Femur (tissue), 1 donor: ENCODE measurements at regions not wholly inside any gene's neighbourhood (a gene's known extent, or its start where the extent isn't known, plus 50 kb on each side); places are given as distances from the start of the nearest gene placed in this dataset.
"Not testable (repeated sequence)": the region's sequence is repeated elsewhere in the genome, so short reads cannot be mapped to it uniquely, and the experiment has no call there.

Experiments
- DNase-seq: peaks from one replicate; pipeline ENCODE4 v3.0.0-alpha.2; 2017

DNA sequence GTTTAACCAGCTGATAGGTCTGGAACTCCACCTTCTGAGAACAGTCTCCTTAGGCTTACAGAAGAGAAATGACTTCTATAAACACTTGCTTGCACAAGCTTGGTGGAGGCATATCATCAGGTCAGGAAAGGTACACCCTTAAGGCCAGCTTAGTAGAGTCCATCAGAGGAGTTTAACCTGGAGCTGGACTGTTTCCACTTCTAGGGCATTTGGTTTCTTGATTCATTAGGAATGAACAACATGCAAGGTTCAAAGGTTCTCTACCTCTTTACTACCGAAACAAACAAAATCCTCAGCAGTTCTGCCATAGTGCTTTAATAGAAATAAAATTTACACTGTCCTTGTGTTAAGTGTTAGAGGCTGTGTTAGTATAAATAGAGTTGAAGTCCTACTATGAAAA is 171.4 kb upstream of the NPY2R start:
- no peak for DNase-seq

DNA sequence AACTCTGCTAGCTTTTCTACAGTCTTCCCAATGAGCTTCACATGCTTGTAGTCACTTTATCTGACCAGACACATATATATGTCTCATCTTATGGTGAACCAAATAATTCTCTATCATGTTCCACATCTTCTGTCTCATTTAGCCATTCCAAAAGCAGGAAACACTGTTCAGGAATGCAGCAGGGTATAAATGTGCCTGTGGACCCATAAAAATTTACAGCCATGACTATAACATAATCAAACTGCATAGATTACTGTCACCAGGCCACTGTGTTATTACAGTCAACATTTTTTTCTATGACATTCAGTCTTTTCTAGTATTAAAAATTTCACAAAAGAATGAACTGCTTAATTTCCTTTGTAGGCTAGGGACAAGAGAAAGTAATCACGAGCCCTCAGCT is 170.0 kb upstream of the NPY2R start:
- DNase-seq, result no peak

DNA sequence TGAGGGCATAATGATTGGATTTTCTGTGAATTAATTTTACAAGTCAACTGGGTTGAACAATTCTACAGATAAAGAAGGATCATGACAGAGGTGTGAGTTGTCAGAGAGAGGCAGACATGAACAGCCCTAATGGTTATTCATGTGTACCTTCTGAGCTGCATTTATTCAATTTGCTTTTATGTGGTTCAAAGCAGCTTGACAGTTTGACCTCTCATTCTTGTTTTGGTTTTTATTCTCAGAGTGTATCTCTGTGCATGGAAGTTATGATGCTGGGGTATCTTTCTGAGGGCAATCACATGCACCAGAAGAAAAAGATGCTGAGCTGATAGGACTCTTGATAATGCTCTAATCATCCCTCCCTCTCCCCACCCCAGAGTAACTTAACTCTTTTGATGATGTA is 169.3 kb upstream of the NPY2R start:
- no peak for DNase-seq

DNA sequence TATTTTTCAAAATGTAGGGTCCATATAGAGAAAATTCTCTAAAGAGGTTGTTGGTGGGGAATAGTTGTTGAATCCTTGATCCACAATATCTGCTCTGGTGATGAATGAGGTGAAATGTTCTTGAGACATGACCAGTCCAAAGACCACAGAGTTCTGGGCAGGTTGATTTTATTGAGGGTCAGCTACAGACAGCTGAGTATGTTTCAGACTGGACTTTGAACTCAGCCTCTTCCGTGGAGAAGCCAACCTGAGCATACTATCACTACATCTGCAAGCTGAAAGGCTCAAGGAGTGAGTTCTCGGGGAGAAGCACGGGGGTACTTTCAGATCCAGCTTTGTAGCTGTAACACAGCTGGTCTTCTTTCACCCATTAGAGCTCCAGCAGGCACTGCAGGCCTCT is 168.4 kb upstream of the NPY2R start:
- no peak for DNase-seq

DNA sequence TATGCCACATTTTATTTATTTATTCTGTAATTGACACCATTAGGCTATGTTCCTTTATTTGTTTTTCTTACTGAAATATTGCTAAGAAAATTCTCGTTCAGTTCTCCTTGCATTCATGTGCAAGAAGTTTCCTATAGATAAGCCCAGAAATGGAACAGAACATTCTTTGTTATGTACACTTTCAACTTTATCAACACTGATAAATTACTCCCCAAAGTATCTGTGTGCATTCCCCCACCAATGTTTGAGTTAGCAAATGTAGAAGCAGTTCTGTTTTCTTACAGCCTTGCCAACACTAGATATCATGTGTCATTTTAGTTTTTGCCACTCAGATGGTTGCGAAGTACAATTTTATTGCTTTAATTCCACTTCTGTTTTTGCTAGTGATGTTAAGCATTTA is 166.4 kb upstream of the NPY2R start:
- no peak for DNase-seq

DNA sequence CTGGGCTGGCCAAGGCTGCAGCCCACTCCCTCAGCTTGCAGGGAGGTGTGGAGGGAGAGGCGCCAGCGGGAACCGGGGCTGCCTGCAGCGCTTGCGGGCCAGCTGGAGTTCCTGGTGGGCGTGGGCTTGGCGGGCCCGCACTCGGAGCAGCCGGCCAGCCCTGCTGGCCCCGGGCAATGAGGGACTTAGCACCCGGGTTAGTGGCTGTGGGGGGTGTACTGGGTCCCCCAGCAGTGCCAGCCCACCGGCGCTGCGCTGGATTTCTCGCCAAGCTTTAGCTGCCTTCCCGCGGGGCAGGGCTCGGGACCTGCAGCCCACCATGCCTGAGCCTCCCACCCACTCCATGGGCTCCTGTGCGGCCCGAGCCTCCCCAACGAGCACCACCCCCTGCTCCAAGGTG is 164.2 kb upstream of the NPY2R start:
- not testable (repeated sequence) for DNase-seq

DNA sequence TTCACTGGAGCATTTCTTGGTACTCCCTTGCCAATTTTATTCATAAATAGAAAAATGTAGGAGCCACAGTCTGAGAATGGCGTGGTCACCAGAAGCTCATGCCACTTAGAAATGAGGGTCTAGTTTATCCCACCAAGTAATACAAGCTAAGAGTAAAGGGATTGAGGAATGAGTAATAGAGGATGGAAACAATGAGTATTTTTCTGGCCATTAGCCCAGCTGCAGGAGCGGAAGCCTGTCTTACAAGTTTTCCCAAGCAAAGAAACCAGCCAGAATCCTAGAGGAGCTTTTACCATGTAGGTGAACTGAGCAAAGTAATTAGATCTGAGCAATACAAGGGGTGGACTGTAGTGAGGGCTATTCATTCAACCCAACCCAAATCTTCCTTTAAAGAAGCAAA is 160.7 kb upstream of the NPY2R start:
- DNase-seq, result no peak

DNA sequence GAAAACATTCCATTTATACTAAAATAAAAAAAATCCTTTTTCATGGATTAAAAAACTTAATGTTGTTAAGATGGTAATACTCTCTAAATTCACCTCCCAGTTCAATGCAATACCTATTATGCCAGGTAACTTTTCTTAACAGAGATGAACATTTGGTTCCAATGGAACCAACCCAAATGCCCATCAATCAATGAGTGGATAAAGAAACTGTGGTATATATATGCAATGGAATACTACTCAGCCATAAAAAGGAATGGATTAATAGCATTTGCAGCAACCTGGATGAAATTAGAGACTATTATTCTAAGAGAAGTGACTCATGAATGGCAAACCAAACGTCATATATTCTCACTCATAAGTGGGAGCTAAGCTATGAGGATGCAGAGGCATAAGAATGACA is 154.4 kb upstream of the NPY2R start:
- DNase-seq, result not testable (repeated sequence)

DNA sequence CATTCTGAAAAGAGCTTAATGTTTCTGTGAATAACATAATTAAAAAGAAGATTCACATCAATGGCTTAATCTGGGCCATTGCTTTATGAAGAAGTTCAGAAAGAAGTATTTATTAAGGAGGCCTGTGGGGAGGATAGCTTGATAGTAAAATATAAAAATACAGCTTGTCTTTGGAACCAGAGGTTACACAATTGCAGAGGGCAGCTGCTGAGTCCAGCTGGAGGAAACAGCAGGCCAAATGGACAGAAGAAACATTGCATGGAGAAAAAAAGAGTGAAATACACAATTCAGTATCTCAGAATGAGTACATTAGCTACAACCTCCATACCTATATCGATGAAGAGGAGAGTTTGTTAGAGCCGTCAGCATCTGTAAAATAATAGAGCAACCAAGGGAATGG is 148.0 kb upstream of the NPY2R start:
- DNase-seq, result no peak

DNA sequence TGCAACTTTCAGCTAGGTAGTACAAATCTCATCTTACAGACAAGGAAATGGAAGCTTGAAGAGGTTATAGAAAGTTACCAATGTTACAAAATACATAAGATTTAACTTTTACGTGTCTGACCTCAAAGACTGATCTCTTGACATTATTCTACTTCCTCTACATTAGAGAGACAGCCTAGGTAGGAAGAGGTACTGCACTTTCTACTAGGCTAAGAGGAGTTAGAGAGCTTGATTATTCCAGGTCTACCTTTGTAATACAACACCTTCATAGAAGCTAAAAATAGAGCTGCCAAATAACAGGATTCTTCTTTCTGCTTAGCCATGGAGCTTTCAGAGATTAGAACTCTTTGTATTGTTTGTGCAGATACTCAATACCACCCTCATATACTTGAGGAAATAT is 147.6 kb upstream of the NPY2R start:
- no peak for DNase-seq

DNA sequence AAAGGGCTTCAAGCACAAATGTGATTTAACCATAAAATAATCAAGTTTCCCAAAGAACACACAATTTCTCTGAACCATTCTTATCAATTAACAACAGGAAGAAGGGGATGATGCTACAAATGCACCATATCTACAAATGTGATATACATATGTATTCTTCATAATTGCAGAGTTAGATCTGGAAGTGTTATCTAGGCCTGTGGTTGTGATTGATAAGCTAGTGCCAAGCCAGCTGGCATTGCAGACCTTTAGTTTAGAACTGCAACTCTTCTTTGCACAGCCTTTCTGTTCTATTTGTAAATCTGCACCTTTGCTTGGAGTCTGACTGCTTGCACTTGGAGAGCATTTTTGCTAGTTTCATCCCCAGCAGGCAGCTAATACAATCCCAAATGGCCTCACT is 145.5 kb upstream of the NPY2R start:
- no peak for DNase-seq

DNA sequence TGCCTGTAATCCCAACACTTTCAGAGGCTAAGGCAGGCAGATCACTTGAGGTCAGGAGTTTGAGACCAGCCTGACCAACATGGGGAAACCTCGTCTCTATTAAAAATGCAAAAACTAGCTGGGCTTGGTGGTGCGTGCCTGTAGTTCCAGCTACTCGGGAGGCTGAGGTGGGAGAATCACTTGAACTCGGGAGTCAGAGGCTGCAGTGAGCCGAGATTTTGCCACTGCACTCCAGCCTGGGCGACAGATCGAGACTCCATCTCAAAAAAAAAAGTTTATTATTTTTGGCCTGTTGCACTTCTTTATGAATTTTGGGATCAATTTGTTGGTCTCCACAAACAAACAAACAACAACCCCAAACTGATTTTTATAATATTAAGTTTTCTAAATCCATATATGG is 143.5 kb upstream of the NPY2R start:
- not testable (repeated sequence) for DNase-seq

DNA sequence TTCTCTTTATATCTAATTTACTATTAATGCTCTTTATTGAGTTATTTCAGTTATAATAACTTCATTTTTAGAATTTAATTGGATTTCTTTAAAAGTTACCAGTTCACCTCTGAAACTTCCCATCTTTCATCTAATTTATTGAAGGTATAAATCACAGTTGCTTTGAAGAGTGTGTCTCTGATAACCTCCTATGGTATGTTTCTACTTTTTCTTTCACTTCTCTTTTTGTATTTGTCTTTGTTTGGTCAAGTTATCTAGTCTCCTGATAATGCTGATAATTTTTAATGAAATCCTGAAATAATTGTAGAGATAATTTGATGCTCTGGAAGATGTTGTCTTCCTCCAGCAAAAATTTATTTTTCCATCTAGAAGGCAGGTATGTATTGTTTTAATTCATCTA is 141.6 kb upstream of the NPY2R start:
- no peak for DNase-seq

DNA sequence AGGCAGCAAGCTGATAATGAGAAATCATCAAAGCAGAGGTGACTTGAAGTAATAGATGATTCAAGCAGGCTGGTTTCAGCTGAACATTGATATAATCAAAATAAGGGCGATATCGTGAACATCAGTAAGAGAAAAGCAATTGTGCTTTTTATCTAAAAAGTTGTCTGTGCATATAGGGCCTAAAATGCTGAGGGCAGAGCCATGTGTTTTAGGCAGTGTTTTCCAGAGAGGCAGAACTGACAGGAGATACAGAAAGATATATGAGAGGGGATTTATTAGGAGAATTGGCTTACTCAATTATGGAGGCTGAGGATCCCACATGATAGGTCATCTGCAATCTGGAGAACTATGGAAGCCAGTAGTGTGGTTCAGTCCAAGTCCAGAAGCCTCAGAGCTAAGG is 136.5 kb upstream of the NPY2R start:
- no peak for DNase-seq

DNA sequence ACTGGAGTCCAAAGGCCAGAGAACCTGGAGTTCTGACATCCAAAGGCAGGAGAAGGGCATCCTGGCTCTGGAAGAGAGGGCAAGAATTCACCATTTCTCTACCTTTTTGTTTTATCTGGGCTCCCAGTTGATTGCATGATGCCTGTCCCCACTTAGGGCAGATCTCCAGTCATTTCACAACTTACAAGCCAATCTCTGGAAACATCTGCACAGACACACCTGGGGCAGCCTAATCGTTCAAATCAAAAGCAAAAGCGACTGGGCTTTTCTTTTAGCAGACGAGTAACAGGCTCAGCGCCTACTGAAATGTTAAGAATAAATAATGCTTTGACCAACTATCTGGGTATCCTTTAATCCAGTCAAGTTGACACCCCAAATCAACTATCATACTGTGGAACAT is 136.0 kb upstream of the NPY2R start:
- DNase-seq, result no peak

DNA sequence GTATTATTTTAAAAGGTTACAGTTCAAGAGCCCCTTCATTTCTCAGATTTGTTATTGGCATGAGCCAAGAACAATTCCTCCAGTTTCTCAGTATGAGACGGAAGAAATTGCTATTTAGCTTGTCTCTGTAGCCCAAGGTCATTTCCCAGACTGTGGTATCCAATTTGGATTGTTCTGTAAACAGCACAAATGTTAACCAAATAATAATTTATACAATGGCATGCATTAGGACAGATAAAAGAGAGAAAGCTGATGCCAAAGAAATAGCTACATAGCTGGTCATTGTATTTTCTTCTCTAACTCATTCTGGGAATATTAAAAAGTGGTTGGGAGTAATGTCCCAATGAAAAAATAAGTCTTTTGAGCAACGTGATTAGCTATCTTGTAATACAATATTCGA is 134.6 kb upstream of the NPY2R start:
- DNase-seq, result no peak

DNA sequence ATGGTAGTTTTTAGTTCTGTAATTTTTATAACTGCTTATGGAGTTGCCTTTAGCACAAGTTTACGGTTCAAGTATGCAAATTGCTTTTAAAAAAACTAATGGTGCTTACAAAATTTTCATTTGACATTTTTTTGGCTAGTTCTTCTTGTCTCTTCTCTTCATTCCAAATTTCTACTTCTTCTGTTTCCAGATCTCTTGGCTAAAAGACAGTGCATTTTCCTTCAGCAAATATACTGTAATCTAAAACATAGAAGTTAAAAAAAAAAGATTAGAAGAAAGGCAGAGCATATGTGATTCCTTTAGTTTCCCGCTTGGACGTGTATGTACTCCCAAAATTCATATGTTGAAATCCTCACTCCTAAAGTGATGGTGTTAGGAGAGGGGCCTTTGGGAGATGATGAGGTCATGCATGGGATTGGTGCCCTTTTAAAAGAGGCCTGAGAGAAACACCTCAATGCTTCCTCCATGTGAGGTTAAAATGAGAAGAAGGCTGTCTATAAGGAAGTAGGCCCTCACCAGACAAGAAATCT is 132.1 kb upstream of the NPY2R start:
- no peak for DNase-seq

DNA sequence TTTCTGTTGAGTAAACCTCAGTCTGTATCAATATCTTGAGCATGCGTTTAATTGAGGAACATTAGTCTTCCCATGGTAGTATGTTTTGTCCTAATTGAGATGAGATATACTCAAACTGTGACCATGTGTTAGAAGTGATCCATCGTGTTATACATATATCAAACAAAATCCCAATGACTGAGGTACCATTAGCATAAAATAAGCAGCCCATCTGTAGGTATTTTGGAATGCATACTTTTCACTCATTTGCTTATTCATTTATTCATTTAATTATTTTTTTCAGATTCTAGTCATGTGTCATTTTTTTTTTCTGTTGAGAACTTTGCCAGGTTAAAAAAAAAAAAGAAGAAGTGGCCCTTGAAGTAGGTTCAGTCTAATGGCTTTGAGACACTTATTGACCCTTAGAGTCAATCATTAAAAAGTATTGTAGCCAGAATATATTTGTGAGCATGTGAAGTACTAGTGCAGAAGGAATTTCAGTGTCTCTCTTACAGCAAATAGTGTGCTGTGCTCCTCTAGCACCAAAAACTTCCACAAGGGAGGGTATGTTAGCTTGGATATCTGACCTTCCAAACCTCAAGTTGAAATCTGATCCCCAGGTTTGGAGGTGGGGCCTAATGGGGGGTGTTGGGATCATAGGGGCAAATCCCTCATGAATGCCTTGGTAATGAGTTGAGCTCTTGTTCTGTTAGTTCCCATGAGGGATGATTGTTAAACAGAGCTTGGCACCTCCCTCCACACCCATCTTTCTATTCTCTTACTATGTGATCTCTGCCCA is 130.8 kb upstream of the NPY2R start:
- no peak for DNase-seq

DNA sequence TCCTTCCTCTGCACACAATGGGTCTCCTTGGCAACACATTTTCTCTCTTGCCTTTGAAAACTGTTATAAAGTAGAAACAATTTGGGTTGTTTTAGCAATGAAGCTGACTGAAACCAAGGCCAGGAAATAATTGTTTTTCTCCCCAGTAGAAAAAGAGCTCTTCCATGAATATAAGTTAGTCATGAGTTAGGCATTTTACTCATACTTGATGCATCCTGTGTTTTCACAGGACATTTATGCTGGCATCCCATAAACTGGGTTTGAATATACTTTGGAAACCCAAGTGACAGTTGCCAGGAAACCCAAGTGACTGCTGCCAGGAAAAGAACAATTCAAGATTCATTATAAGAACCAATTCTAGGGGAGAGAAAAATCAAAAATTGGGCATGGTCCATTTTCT is 128.6 kb upstream of the NPY2R start:
- no peak for DNase-seq

DNA sequence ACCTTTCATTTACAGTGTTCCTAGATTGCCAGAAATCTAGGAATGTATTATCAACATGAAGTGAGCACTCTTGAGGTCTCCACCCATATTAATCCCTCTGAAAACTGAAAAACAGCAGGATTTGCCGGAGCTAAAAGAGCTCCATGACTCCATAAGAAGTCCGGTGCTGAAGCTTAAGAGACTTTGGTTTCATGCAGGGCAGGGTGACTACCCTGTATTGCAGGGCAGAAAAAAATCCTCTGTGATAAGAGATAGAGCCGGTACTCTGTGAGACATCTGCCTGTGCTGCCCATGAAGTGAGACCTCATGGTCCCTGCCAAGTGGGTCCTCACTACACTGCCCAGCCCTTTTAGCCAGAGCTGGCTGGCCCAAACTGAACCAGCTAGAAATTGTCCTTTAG is 127.2 kb upstream of the NPY2R start:
- no peak for DNase-seq

DNA sequence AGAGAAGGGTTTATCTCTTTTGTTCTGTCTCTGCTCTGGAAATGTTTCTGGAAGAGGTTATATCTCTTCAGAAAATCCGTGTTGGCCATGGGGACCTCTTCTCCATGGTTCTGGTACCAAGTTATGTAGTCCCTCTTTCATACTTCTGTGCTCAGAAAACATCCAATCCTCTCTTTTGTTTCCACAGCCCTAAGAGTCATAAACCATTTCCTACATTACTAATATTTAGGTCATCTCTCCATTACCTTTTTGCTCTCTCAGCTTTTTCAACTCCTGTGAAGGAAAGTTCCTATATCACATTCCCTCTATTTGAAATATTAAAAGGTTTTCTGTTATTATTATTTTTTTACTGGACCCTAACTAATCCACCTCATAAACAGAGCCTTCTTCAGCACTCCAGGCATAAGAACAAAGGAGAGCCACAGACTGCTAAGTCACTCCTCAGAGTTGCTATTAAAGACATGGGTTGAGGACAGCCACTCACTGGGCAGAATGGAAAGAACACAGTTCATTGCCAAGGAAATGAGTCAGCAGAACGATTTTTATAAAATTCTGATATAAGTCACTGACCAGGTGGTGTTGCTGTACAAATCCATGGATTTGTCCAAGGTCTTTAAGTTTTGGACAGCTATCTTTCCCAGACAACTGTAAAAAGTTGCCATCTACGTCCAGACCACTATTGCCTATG is 122.4 kb upstream of the NPY2R start:
- DNase-seq, result no peak

DNA sequence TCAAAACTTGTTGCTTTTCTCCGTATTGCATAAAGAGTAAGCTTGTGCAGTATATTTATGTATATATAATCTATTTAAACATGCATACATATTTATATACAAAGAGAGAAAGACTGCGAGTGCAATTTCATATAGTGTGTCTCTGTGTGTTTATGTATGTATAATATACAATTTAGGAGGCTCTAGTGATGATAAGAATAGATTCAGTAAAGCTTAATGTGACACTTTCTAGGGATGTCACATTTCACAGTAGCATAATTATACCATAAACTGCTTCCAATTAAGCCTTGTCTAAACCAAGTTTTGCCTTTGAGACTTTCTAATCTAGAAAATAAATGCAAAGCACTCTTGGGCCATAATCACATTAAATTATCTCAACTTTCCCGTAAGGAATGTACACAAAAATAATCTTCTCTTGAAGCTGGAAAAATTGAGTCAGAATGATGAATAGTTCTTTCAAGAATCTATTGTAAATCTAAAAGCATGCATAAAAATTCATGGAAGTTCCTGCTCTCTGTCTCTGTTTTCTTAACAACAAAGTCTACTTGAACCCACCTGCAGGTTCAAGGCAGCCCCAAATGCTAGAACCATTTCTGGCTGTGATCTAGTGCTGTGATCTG is 114.1 kb upstream of the NPY2R start:
- DNase-seq, result no peak

DNA sequence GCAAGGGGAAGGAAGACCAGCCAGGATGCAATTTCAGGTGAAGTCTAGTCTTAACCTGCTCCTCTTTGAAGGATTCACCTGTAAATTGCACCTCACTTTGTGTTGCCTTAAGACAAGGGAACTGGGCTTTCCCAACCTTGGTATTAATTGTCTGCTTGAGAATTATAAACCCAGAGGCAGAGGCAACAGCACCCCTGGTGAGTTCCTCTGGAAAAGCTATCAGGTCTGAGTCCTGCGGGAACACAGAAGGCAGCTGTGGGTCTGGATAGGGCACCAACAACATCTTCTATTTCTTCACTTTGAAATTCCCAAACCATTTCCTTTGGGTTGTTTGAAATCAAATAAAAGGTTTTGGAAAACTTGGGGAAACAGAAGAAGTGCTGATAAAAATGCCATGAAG is 109.2 kb upstream of the NPY2R start:
- no peak for DNase-seq

DNA sequence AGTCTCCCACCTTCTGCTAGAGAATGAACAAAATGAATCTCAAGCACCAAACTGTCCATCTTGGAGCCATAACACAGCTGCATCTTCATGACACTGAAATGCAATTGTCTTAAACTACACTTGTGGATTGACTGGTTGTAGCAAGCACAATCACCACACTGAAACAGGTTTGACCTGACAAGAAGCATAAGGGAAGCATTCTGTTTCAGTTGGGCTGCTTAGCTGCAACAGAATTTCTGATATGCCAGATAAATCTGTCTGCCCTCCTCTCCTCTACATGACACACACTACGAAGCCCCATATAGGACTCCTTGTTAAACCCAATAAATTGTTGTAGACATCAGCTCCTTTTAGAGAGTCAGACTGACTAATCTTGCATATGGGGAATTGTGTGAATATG is 101.8 kb upstream of the NPY2R start:
- DNase-seq, result no peak
